WERI-Rb-1 (cell line): ENCODE measurements at regions not wholly inside any gene's neighbourhood (a gene's known extent, or its start where the extent isn't known, plus 50 kb on each side); places are given as distances from the start of the nearest gene placed in this dataset.

Experiments
- DNase-seq: peaks from one replicate; pipeline ENCODE4 v3.0.0-alpha.2; 2020
- H3K27ac ChIP-seq: fragments of 250-450 bp; sonication (Bioruptor Pico); 2 replicates; pipeline ENCODE4 v1.5.1; 2020; ENCODE audit warnings: mild to moderate bottlenecking, moderate library complexity
- H3K27me3 ChIP-seq: fragments of 250-450 bp; sonication (Bioruptor Pico); 2 replicates; pipeline ENCODE4 v1.5.1; 2021; ENCODE audit warnings: mild to moderate bottlenecking, low read depth, moderate library complexity; ENCODE audit not compliant: insufficient read depth, severe bottlenecking
- H3K36me3 ChIP-seq: fragments of 250-450 bp; sonication (Bioruptor Pico); 2 replicates; pipeline ENCODE4 v1.5.1; 2020; ENCODE audit warnings: mild to moderate bottlenecking, moderate library complexity
- H3K4me3 ChIP-seq: 2 replicates; pipeline ENCODE4 v1.5.1; 2011; ENCODE audit warnings: low read depth, mild to moderate bottlenecking, control low read depth, low read length
- H3K9me3 ChIP-seq: fragments of 250-450 bp; sonication (Bioruptor Pico); 2 replicates; pipeline ENCODE4 v1.5.1; 2021; ENCODE audit warnings: mild to moderate bottlenecking, moderate library complexity; ENCODE audit not compliant: severe bottlenecking
- TF ChIP-seq, protein P1 (sequence below): IDR thresholded peaks from 2 replicates; pipeline ENCODE4 v1.5.1; 2011; ENCODE audit warnings: low read depth, mild to moderate bottlenecking, control low read depth, inconsistent platforms, low read length

DNA sequence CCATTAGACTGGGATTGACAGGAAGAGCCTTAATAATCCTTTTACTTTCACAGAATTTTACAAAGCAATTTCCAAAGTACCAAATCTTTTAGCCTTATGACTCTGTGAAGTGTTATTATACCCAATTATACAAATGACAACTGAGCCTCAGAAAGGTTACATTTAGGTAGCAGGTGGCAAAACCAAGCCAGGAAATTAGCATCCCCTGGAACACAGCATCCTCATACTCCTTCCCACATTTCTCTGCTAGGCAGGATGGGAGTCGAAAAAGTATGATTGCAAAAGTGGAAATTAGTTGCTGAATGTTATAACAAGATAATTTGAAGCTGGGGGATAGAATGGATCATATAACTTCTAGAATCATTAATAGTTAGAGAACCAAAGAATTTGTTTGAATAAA, 359.7 kb upstream of the PDGFD start:
- H3K27ac ChIP-seq: no peak overlapping the region
- DNase-seq: no peak
- no peaks in the 10 kb centered on the region for H3K27me3 ChIP-seq
- TF ChIP-seq, protein P1, sequence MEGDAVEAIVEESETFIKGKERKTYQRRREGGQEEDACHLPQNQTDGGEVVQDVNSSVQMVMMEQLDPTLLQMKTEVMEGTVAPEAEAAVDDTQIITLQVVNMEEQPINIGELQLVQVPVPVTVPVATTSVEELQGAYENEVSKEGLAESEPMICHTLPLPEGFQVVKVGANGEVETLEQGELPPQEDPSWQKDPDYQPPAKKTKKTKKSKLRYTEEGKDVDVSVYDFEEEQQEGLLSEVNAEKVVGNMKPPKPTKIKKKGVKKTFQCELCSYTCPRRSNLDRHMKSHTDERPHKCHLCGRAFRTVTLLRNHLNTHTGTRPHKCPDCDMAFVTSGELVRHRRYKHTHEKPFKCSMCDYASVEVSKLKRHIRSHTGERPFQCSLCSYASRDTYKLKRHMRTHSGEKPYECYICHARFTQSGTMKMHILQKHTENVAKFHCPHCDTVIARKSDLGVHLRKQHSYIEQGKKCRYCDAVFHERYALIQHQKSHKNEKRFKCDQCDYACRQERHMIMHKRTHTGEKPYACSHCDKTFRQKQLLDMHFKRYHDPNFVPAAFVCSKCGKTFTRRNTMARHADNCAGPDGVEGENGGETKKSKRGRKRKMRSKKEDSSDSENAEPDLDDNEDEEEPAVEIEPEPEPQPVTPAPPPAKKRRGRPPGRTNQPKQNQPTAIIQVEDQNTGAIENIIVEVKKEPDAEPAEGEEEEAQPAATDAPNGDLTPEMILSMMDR: no peak
- no peaks in the 10 kb centered on the region for H3K36me3 ChIP-seq
- H3K4me3 ChIP-seq: no peak overlapping the region
- no peaks in the 10 kb centered on the region for H3K9me3 ChIP-seq

DNA sequence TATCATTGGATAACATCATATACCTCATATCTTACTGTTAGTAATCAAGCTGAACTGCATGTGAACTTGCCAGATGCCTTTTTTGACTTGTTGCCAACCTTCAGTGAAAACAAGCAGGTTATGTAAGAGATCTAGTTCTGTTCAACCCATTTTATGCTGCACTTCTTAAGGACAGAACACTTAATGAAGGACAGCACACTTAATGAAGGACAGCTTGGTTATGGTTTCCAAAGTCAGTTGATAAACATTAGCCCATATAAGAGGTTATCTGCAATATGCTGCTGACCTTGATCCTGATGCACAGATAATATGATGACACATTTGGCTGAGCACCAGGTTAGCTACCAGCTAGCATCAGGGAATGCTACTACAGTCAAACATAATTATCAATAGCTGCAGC, 358.7 kb upstream of the PDGFD start:
- TF ChIP-seq, protein P1: no peak
- Histone ChIP-seq H3K27ac (no peak overlapping the region), H3K4me3 (no peak overlapping the region), H3K9me3 (no peaks in the 10 kb centered on the region), H3K27me3 (no peaks in the 10 kb centered on the region), H3K36me3 (no peaks in the 10 kb centered on the region)
- DNase-seq: no peak

DNA sequence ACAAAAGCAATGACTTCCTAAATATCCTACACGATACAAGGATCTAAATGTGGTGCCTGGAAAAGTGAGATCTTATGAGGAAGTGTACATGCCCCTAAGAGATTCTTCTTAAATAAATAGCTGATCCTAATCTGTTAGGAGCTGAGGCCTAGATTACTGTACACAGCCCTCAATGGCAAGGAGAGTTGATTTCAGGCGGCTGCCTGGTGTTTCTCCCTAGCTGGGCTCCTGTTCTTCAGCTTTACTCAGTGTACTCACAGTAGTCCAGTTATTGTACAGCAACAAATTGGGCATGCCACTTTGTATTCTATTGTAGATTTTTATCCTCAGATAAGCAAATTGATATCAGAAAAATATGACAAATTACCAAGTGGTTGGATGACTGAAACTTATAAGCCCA, 358.2 kb upstream of the PDGFD start:
- no peak overlapping the region for H3K4me3 ChIP-seq
- no peaks in the 10 kb centered on the region for H3K27me3 ChIP-seq
- no peaks in the 10 kb centered on the region for H3K9me3 ChIP-seq
- no peak for DNase-seq
- TF ChIP-seq, protein P1: no peak
- H3K36me3 ChIP-seq: no peaks in the 10 kb centered on the region
- no peak overlapping the region for H3K27ac ChIP-seq

DNA sequence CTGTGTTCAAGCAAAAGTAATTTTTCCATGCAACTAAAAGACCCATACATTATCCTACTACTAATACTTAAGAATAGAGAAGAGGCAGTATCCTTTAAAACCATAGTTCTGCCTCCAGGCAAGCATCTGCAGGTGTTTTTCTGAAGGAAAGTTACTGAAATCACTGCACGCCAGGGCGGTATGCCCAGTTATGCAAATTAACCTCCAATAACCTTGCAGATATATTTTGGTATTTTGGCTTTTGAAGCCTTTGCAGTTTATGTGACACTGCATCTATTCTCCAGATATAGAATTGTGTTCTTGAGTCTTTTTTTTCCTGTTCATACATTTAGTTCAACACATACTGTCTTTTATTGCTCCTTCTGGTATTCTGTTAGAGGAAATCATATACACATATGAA, 346.2 kb upstream of the PDGFD start:
- Histone ChIP-seq H3K27ac (no peak overlapping the region), H3K4me3 (no peak overlapping the region), H3K27me3 (no peaks in the 10 kb centered on the region), H3K9me3 (no peaks in the 10 kb centered on the region), H3K36me3 (no peaks in the 10 kb centered on the region)
- TF ChIP-seq, protein P1: no peak
- DNase-seq: no peak

DNA sequence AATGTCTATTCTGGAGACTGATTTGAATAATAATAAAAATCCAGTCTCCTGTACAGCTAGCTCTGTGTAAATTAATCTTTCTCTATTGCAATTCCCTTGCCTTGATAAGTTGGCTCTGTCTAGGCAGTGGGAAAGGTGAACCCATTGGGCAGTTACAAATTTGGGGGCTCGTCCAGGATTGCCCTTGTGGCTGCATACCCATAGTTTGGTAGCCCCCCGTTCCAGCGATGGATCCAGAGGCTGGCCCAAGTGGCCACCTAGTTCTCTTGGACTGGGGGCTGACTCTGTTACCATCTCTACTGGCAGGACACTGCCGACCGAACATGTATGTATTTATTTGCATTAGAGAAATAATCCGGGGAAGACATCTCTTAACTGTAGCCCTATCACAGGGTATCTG, 326.2 kb upstream of the PDGFD start:
- Histone ChIP-seq H3K27me3 (no peaks in the 10 kb centered on the region), H3K27ac (no peak overlapping the region), H3K4me3 (no peak overlapping the region), H3K36me3 (no peaks in the 10 kb centered on the region), H3K9me3 (peaks cover 2% of the 10 kb centered on the region)
- DNase-seq: no peak
- TF ChIP-seq, protein P1: no peak

DNA sequence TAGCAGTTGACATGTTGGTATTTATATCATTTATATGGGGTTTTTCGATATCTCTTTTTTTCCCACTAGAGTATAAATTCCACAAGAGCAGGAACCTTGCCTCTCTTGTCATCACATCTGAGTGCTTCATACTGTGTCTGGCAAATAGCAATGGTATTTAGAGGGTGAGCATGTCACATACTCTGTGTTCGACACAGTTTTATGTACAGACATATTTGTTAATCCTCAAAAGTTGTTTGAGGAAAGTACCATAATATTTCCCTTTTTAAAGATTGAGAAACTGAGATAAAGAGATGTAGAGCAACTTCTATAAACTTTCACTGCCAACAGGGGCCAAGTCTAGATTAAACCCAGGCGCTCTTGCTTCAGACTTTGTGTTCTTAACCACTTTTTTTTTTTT, 324.6 kb upstream of the PDGFD start:
- TF ChIP-seq, protein P1: no peak
- no peaks in the 10 kb centered on the region for H3K36me3 ChIP-seq
- H3K27ac ChIP-seq: no peak overlapping the region
- no peaks in the 10 kb centered on the region for H3K27me3 ChIP-seq
- no peak overlapping the region for H3K4me3 ChIP-seq
- DNase-seq: no peak
- H3K9me3 ChIP-seq: peaks cover 2% of the 10 kb centered on the region
